IMR-90 (cell line): ENCODE measurements at regions not wholly inside any gene's neighbourhood (a gene's known extent, or its start where the extent isn't known, plus 50 kb on each side); places are given as distances from the start of the nearest gene placed in this dataset.

Experiments used
- ATAC-seq: fragments of 200-7000 bp; cut with Tn5 transposase; 2 replicates; pipeline ENCODE4 v1.9.1; 2020; ENCODE audit warnings: low read depth, mild to moderate bottlenecking, moderate library complexity
- BruUV-seq: library from RNA; stranded (reverse); fragments of 400-500 nt; replicated peaks from 2 replicates; lab custom pipeline; 2021; lab: Mats Ljungman, UMichigan
- CTCF ChIA-PET: fragments of 300-600 bp; formaldehyde crosslinking; extraction: SDS; loops from one replicate; lab custom pipeline; 2021; ENCODE audit warnings: antibody characterized with exemption; lab: Yijun Ruan, JAX
- POLR2A ChIA-PET: fragments of 300-600 bp; sonication (Branson Sonifier 250); formaldehyde crosslinking; loops from one replicate; lab custom pipeline; 2022; ENCODE audit warnings: antibody characterized with exemption; ENCODE audit not compliant: unreplicated experiment; lab: Charles Lee
- DNase-seq: peaks from one replicate; pipeline ENCODE4 v3.0.0; 2013
- H2AFZ ChIP-seq: replicated peaks from 2 replicates; pipeline ENCODE3; 2013; ENCODE audit warnings: low read length, mild to moderate bottlenecking; ENCODE audit not compliant: poor library complexity
- H2AK5ac ChIP-seq: 2 replicates; pipeline ENCODE4 v1.6.1; 2013; ENCODE audit warnings: low read depth, low read length, inconsistent platforms
- H2AK9ac ChIP-seq: replicated peaks from 2 replicates; pipeline ENCODE3; 2013; ENCODE audit warnings: mild to moderate bottlenecking, low read depth, low read length, moderate library complexity; ENCODE audit not compliant: poor library complexity
- H2BK120ac ChIP-seq: 2 replicates; pipeline ENCODE4 v1.6.1; 2013; ENCODE audit warnings: low read depth, low read length, inconsistent platforms
- H2BK15ac ChIP-seq: 3 replicates; pipeline ENCODE4 v1.6.1; 2013; ENCODE audit warnings: low read depth, low read length, inconsistent platforms
- H2BK20ac ChIP-seq: 2 replicates; pipeline ENCODE4 v1.6.1; 2013; ENCODE audit warnings: low read depth, mild to moderate bottlenecking, inconsistent platforms, low read length, moderate library complexity
- H2BK5ac ChIP-seq: 2 replicates; pipeline ENCODE4 v1.6.1; 2013; ENCODE audit warnings: mild to moderate bottlenecking, low read depth, low read length, inconsistent platforms; ENCODE audit not compliant: poor library complexity, severe bottlenecking
- H3K14ac ChIP-seq: replicated peaks from 2 replicates; pipeline ENCODE4 v1.6.1; 2013; ENCODE audit warnings: low read depth, low read length, inconsistent platforms
- H3K18ac ChIP-seq: 2 replicates; pipeline ENCODE4 v1.6.1; 2013; ENCODE audit warnings: low read depth, low read length, control low read depth
- H3K23ac ChIP-seq: 2 replicates; pipeline ENCODE4 v1.6.1; 2013; ENCODE audit warnings: low read depth, low read length, inconsistent platforms
- H3K27ac ChIP-seq: 2 replicates; pipeline ENCODE4 v1.5.1; 2013; ENCODE audit warnings: mild to moderate bottlenecking, control low read depth, low read length; ENCODE audit not compliant: insufficient read depth
- H3K27me3 ChIP-seq: 2 replicates; pipeline ENCODE4 v1.6.1; 2013; ENCODE audit warnings: low read length; ENCODE audit not compliant: control insufficient read depth, insufficient read depth
- H3K36me3 ChIP-seq: 2 replicates; pipeline ENCODE4 v1.6.1; 2013; ENCODE audit warnings: low read length, mixed read lengths; ENCODE audit not compliant: control insufficient read depth, insufficient read depth
- H3K4ac ChIP-seq: 2 replicates; pipeline ENCODE4 v1.6.1; 2013; ENCODE audit warnings: low read depth, low read length, inconsistent platforms
- H3K4me1 ChIP-seq: 2 replicates; pipeline ENCODE4 v1.6.1; 2013; ENCODE audit warnings: low read length, mixed read lengths; ENCODE audit not compliant: control insufficient read depth, insufficient read depth
- H3K4me2 ChIP-seq: 2 replicates; pipeline ENCODE4 v1.6.1; 2013; ENCODE audit warnings: low read depth, mild to moderate bottlenecking, control low read depth, low read length, moderate library complexity
- H3K4me3 ChIP-seq: 2 replicates; pipeline ENCODE4 v1.5.1; 2013; ENCODE audit warnings: low read depth, mild to moderate bottlenecking, control low read depth, low read length, moderate library complexity; ENCODE audit not compliant: insufficient read depth
- H3K56ac ChIP-seq: 2 replicates; pipeline ENCODE4 v1.6.1; 2013; ENCODE audit warnings: low read length, inconsistent platforms; ENCODE audit not compliant: insufficient read depth; ENCODE audit errors: extremely low read depth
- H3K79me1 ChIP-seq, 2 experiments: 2 replicates each; pipeline ENCODE4 v1.6.1; 2013; ENCODE audit warnings: low read length in 2 of 2, inconsistent platforms in 1 of 2, low read depth in 1 of 2
- H3K9ac ChIP-seq: 2 replicates; pipeline ENCODE4 v1.6.1; 2013; ENCODE audit warnings: low read depth, low read length, control low read depth
- H3K9me1 ChIP-seq: 2 replicates; pipeline ENCODE4 v1.6.1; 2013; ENCODE audit warnings: low read length, inconsistent platforms; ENCODE audit not compliant: insufficient read depth
- H3K9me3 ChIP-seq: 2 replicates; pipeline ENCODE4 v1.6.1; 2013; ENCODE audit warnings: low read length; ENCODE audit not compliant: control insufficient read depth, insufficient read depth
- H4K20me1 ChIP-seq: 2 replicates; pipeline ENCODE4 v1.6.1; 2013; ENCODE audit warnings: low read length, inconsistent platforms; ENCODE audit not compliant: insufficient read depth
- H4K5ac ChIP-seq: 2 replicates; pipeline ENCODE4 v1.6.1; 2013; ENCODE audit warnings: mild to moderate bottlenecking, low read depth, low read length, control low read depth
- H4K8ac ChIP-seq, 2 experiments: 2 replicates each; pipeline ENCODE4 v1.6.1; 2013; ENCODE audit warnings: low read depth in 2 of 2, low read length in 2 of 2, control low read depth in 1 of 2, inconsistent platforms in 1 of 2
- H4K91ac ChIP-seq: 2 replicates; pipeline ENCODE4 v1.6.1; 2013; ENCODE audit warnings: low read depth, low read length, inconsistent platforms; ENCODE audit not compliant: insufficient read depth
- BHLHE40 ChIP-seq: fragments of 150-350 bp; IDR thresholded peaks from 2 replicates; pipeline ENCODE4 v1.6.1; 2016; ENCODE audit warnings: mild to moderate bottlenecking, low read depth, low read length
- CEBPB ChIP-seq: IDR thresholded peaks from 2 replicates; pipeline ENCODE4 v1.6.1; 2012; ENCODE audit warnings: low read depth, low read length, improper control_type of control experiment
- CHD1 ChIP-seq: IDR thresholded peaks from 2 replicates; pipeline ENCODE4 v1.6.1; 2012; ENCODE audit warnings: low read depth, low read length, improper control_type of control experiment
- MAFK ChIP-seq: IDR thresholded peaks from 2 replicates; pipeline ENCODE4 v1.6.1; 2012; ENCODE audit warnings: low read depth, low read length, improper control_type of control experiment
- MAZ ChIP-seq: IDR thresholded peaks from 2 replicates; pipeline ENCODE4 v1.6.1; 2012; ENCODE audit warnings: low read depth, mild to moderate bottlenecking, low read length, improper control_type of control experiment, moderate library complexity, borderline replicate concordance
- MXI1 ChIP-seq: IDR thresholded peaks from 2 replicates; pipeline ENCODE4 v1.6.1; 2012; ENCODE audit warnings: low read depth, mild to moderate bottlenecking, low read length, moderate library complexity, borderline replicate concordance
- NFE2L2 ChIP-seq: fragments of 150-350 bp; IDR thresholded peaks from 2 replicates; pipeline ENCODE4 v1.6.1; 2016; ENCODE audit warnings: low read depth, mild to moderate bottlenecking, low read length
- WGBS, 2 experiments: methylation state at CpG; one replicate each; pipeline versions ENCODE4 v1.1.5 to v1.1.7; 2013; ENCODE audit warnings: missing lambda C conversion rate in 2 of 2; ENCODE audit not compliant: insufficient read length in 1 of 2; ENCODE audit errors: extremely low coverage in 2 of 2; 5-methylcytosine and 5-hydroxymethylcytosine counted together
- dilution Hi-C: fragments of 300-500 bp; cut with HindIII; formaldehyde crosslinking; loops from one replicate; pipeline ENCODE4 v1.14.3; 2018; ENCODE audit warnings: low sequenced_read_pairs; ENCODE audit not compliant: unreplicated experiment
- in situ Hi-C: fragments of 300-500 bp; cut with MboI; formaldehyde crosslinking; loops from 3 replicates; pipeline ENCODE4 v1.14.3; 2019; ENCODE audit warnings: low sequenced_read_pairs, inconsistent platforms, mixed read lengths
- intact Hi-C: fragments of 100-400 bp; cut with micrococcal nuclease; formaldehyde crosslinking; loops from 2 replicates; pipeline ENCODE4 v1.10.0; 2022
- TF ChIP-seq, protein P1 (sequence below): conservative IDR thresholded peaks from 2 replicates; pipeline ENCODE4 v1.5.1; 2012; ENCODE audit warnings: mild to moderate bottlenecking, low read depth, low read length, improper control_type of control experiment
- TF ChIP-seq, protein P2 (sequence below): fragments of 150-350 bp; IDR thresholded peaks from 2 replicates; pipeline ENCODE4 v1.6.1; 2017; ENCODE audit warnings: mild to moderate bottlenecking, antibody characterized with exemption, low read length, low read depth

DNA sequence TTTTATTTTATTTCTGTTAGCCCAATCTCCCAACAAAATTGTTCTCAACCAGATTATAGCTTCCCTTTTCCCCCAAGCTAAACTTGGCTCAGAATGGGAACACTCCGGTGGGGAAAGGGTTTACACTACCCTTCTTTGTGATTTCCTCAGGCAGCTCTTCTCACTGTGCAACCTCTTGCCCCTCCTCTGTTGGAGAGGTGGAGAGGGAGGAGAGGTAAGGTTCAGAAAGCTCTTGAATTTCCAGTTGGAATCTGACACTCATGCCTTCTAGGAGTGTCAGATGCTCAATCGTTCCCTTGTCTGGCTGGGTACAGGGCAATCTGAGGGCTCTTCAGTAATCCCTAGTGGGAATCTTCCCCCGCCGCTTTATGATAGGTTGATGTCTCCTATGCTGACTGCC lies 486.1 kb upstream of the KLF12 start:
- Histone ChIP-seq H2BK20ac (no peak overlapping the region), H3K4me2 (no peak overlapping the region), H3K4me1 (no peaks in the 10 kb centered on the region), H3K14ac (no peak overlapping the region), H2AK9ac (no peak overlapping the region), H3K9ac (no peak overlapping the region), H4K5ac (no peak overlapping the region), H4K20me1 (no peaks in the 10 kb centered on the region), H2BK5ac (no peak overlapping the region), H3K56ac (no peak overlapping the region), H2BK15ac (no peak overlapping the region), H2AK5ac (no peak overlapping the region), H3K79me1 (no peaks in the 10 kb centered on the region), H3K18ac (no peak overlapping the region), H3K23ac (no peak overlapping the region), H4K91ac (no peak overlapping the region), H3K4me3 (no peak overlapping the region), H3K9me3 (no peaks in the 10 kb centered on the region), H3K36me3 (no peaks in the 10 kb centered on the region), H4K8ac (no peak overlapping the region), H3K27me3 (no peaks in the 10 kb centered on the region), H2BK120ac (no peak overlapping the region), H3K9me1 (no peaks in the 10 kb centered on the region), H2AFZ (no peak overlapping the region), H3K27ac (no peak overlapping the region), H3K4ac (no peak overlapping the region)
- ChIA-PET POLR2A (no interaction called here), CTCF (no interaction called here)
- DNase-seq (no peak), ATAC-seq (no peak)
- in situ Hi-C loops (no loop called here), dilution Hi-C loops (no loop called here), intact Hi-C loops (no loop called here)
- WGBS, 2 experiments: no CpG with 5 or more reads among the region's 4 CpGs
- BruUV-seq: no TSS peak
- TF ChIP-seq BHLHE40 (no peak), NFE2L2 (no peak), CHD1 (no peak), CEBPB (no peak), MAFK (no peak), MXI1 (no peak), MAZ (no peak)
- TF ChIP-seq, protein P1, sequence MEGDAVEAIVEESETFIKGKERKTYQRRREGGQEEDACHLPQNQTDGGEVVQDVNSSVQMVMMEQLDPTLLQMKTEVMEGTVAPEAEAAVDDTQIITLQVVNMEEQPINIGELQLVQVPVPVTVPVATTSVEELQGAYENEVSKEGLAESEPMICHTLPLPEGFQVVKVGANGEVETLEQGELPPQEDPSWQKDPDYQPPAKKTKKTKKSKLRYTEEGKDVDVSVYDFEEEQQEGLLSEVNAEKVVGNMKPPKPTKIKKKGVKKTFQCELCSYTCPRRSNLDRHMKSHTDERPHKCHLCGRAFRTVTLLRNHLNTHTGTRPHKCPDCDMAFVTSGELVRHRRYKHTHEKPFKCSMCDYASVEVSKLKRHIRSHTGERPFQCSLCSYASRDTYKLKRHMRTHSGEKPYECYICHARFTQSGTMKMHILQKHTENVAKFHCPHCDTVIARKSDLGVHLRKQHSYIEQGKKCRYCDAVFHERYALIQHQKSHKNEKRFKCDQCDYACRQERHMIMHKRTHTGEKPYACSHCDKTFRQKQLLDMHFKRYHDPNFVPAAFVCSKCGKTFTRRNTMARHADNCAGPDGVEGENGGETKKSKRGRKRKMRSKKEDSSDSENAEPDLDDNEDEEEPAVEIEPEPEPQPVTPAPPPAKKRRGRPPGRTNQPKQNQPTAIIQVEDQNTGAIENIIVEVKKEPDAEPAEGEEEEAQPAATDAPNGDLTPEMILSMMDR: no peak
- TF ChIP-seq, protein P2, sequence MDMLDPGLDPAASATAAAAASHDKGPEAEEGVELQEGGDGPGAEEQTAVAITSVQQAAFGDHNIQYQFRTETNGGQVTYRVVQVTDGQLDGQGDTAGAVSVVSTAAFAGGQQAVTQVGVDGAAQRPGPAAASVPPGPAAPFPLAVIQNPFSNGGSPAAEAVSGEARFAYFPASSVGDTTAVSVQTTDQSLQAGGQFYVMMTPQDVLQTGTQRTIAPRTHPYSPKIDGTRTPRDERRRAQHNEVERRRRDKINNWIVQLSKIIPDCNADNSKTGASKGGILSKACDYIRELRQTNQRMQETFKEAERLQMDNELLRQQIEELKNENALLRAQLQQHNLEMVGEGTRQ: no peak
